A673 (cell line): ENCODE measurements at regions not wholly inside any gene's neighbourhood (a gene's known extent, or its start where the extent isn't known, plus 50 kb on each side); places are given as distances from the start of the nearest gene placed in this dataset.

Experiments
- BruUV-seq: library from RNA; stranded (reverse); fragments of 400-500 nt; replicated peaks from 2 replicates; lab custom pipeline; 2021; lab: Mats Ljungman, UMichigan
- CTCF ChIA-PET: fragments of 300-600 bp; sonication (Branson Sonifier 250); formaldehyde crosslinking; loops from one replicate; lab custom pipeline; 2022; ENCODE audit warnings: antibody characterized with exemption; lab: Charles Lee
- POLR2A ChIA-PET: fragments of 300-600 bp; sonication (Branson Sonifier 250); formaldehyde crosslinking; loops from one replicate; lab custom pipeline; 2022; ENCODE audit warnings: antibody characterized with exemption; ENCODE audit not compliant: low non-redundant PET; lab: Charles Lee
- DNase-seq: peaks from one replicate; pipeline ENCODE4 v3.0.0-alpha.2; 2015; ENCODE audit warnings: low spot score
- H3K27ac ChIP-seq: fragments of 200-600 bp; sonication (generic); 2 replicates; pipeline ENCODE4 v1.5.1; 2016; ENCODE audit warnings: mixed run types, low read depth, mild to moderate bottlenecking, mixed read lengths, antibody characterized with exemption, low read length; ENCODE audit not compliant: poor library complexity, severe bottlenecking
- H3K27me3 ChIP-seq: fragments of 200-600 bp; sonication (generic); replicated peaks from 2 replicates; pipeline ENCODE4 v1.6.1; 2017; ENCODE audit warnings: mixed run types, low read depth, mild to moderate bottlenecking, mixed read lengths, antibody characterized with exemption, low read length; ENCODE audit not compliant: insufficient read depth, poor library complexity
- H3K36me3 ChIP-seq: fragments of 200-600 bp; sonication (generic); 2 replicates; pipeline ENCODE4 v1.6.1; 2016; ENCODE audit warnings: mixed run types, mild to moderate bottlenecking, mixed read lengths, antibody characterized with exemption, low read length; ENCODE audit not compliant: insufficient read depth, poor library complexity, severe bottlenecking
- H3K4me1 ChIP-seq: fragments of 200-600 bp; sonication (generic); 2 replicates; pipeline ENCODE4 v1.6.1; 2017; ENCODE audit warnings: mixed run types, mild to moderate bottlenecking, mixed read lengths, antibody characterized with exemption, low read length; ENCODE audit not compliant: insufficient read depth, poor library complexity, severe bottlenecking
- H3K4me3 ChIP-seq: fragments of 200-600 bp; sonication (generic); 2 replicates; pipeline ENCODE4 v1.5.1; 2016; ENCODE audit warnings: low read depth, mixed run types, mild to moderate bottlenecking, mixed read lengths, low read length; ENCODE audit not compliant: poor library complexity, severe bottlenecking
- H3K9me3 ChIP-seq: fragments of 200-600 bp; sonication (generic); 2 replicates; pipeline ENCODE4 v1.6.1; 2016; ENCODE audit warnings: mixed run types, low read depth, mild to moderate bottlenecking, mixed read lengths, antibody characterized with exemption, low read length; ENCODE audit not compliant: poor library complexity, severe bottlenecking
- EZH2 ChIP-seq: fragments of 200-600 bp; sonication (generic); IDR thresholded peaks from 2 replicates; pipeline ENCODE4 v1.6.1; 2017; ENCODE audit warnings: borderline replicate concordance, low read depth, mild to moderate bottlenecking, mixed read lengths, antibody characterized with exemption, low read length; ENCODE audit not compliant: poor library complexity, severe bottlenecking
- intact Hi-C: fragments of 100-400 bp; cut with micrococcal nuclease; formaldehyde crosslinking; loops from one replicate; pipeline ENCODE4 v1.10.0; 2022; ENCODE audit not compliant: unreplicated experiment
- TF ChIP-seq, protein P1 (sequence below): fragments of 300-800, 200-600 bp; sonication (generic); conservative IDR thresholded peaks from 2 replicates; pipeline ENCODE4 v1.5.1; 2017; ENCODE audit warnings: low read depth, mild to moderate bottlenecking, antibody characterized with exemption, low read length, moderate library complexity, mixed read lengths

GRCh38 chr3:116981089-116981488 lies 271.5 kb downstream of the TUSC7 start:
- no peaks in the 10 kb centered on the region for H3K27me3 ChIP-seq
- H3K27ac ChIP-seq = no peak overlapping the region
- intact Hi-C loops = no loop called here
- ChIA-PET POLR2A (no interaction called here), CTCF (no interaction called here)
- no peaks in the 10 kb centered on the region for H3K9me3 ChIP-seq
- no peaks in the 10 kb centered on the region for H3K36me3 ChIP-seq
- H3K4me1 ChIP-seq = no peaks in the 10 kb centered on the region
- no TSS peak for BruUV-seq
- TF ChIP-seq EZH2 = no peak
- TF ChIP-seq, protein P1, sequence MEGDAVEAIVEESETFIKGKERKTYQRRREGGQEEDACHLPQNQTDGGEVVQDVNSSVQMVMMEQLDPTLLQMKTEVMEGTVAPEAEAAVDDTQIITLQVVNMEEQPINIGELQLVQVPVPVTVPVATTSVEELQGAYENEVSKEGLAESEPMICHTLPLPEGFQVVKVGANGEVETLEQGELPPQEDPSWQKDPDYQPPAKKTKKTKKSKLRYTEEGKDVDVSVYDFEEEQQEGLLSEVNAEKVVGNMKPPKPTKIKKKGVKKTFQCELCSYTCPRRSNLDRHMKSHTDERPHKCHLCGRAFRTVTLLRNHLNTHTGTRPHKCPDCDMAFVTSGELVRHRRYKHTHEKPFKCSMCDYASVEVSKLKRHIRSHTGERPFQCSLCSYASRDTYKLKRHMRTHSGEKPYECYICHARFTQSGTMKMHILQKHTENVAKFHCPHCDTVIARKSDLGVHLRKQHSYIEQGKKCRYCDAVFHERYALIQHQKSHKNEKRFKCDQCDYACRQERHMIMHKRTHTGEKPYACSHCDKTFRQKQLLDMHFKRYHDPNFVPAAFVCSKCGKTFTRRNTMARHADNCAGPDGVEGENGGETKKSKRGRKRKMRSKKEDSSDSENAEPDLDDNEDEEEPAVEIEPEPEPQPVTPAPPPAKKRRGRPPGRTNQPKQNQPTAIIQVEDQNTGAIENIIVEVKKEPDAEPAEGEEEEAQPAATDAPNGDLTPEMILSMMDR = no peak
- DNase-seq = no peak
- H3K4me3 ChIP-seq = no peak overlapping the region

DNA sequence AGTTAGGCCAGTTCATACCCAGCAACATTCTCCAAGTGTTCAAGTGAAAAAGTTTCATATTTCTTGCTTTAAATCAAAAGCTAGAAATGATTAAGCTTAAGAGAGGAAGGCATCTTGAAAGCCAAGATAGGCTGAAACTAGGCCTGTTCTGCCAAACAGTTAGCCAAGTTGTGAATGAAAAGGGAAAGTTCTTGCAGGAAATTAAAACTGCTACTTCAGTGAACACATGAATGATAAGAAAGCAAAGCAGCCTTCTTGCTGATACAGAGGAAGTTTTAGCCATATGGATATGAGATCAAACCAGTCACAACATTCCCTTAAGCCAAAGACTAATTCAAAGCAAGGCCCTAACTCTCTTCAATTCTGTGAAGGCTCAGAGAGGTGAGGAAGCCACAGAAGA lies 274.7 kb downstream of the TUSC7 start:
- no peaks in the 10 kb centered on the region for H3K36me3 ChIP-seq
- CTCF ChIA-PET = no interaction called here
- no peak overlapping the region for H3K4me3 ChIP-seq
- H3K4me1 ChIP-seq = no peaks in the 10 kb centered on the region
- no peaks in the 10 kb centered on the region for H3K27me3 ChIP-seq
- DNase-seq = no peak
- intact Hi-C loops = no loop called here
- H3K9me3 ChIP-seq = no peaks in the 10 kb centered on the region
- TF ChIP-seq EZH2 = no peak
- TF ChIP-seq, protein P1 = no peak
- no peak overlapping the region for H3K27ac ChIP-seq
- POLR2A ChIA-PET = no interaction called here
- BruUV-seq = no TSS peak

GRCh38 chr3:116994351-116994879 lies 284.8 kb downstream of the TUSC7 start:
- TF ChIP-seq EZH2 = no peak
- TF ChIP-seq, protein P1 = no peak
- BruUV-seq = no TSS peak
- no peak overlapping the region for H3K27ac ChIP-seq
- no peak overlapping the region for H3K4me3 ChIP-seq
- H3K36me3 ChIP-seq = no peaks in the 10 kb centered on the region
- H3K9me3 ChIP-seq = no peaks in the 10 kb centered on the region
- no peaks in the 10 kb centered on the region for H3K4me1 ChIP-seq
- CTCF ChIA-PET = no interaction called here
- intact Hi-C loops = no loop called here
- no peak for DNase-seq
- no peaks in the 10 kb centered on the region for H3K27me3 ChIP-seq
- POLR2A ChIA-PET = no interaction called here
